ENCODE measurements at regions not wholly inside any gene's neighbourhood (a gene's known extent, or its start where the extent isn't known, plus 50 kb on each side); places are given as distances from the start of the nearest gene placed in this dataset.

GRCh38 chr13:23963184-23963931, 66.1 kb upstream of the C1QTNF9B start:
- no peak for TF ChIP-seq CTCF (IDR thresholded peaks at IDR 0.05)
- TF ChIP-seq POLR2A (IDR thresholded peaks at IDR 0.05) = no peak
